22Rv1 (cell line): ENCODE measurements at regions not wholly inside any gene's neighbourhood (a gene's known extent, or its start where the extent isn't known, plus 50 kb on each side); places are given as distances from the start of the nearest gene placed in this dataset.

ENCODE experiments used
- CTCF ChIP-seq: fragments of 450-650 bp; IDR thresholded peaks from 2 replicates; pipeline ENCODE4 v1.5.1; 2017; ENCODE audit warnings: mild to moderate bottlenecking
- ZFX ChIP-seq: fragments of 450-650 bp; IDR thresholded peaks from 2 replicates; pipeline ENCODE4 v1.6.1; 2017; ENCODE audit warnings: antibody characterized with exemption, borderline replicate concordance

DNA sequence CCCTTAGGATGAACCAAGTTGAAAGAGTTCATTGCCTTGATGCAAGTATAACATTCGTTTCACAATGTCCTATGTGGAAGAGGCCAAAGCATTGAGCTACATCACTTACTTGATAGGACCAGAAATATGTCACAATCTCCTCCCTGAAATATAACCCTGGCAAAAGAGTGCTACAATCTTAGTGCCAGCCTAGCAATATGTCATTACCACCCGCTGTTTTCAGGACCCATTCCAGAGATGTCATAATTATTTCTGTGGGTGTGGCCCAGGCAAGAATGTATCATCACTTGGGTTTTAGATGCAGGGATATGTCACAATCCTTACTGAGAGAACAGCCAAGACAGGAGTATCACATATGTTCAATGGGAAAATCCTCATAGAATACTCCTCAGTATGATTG is 915.0 kb upstream of the AMELY start:
- TF ChIP-seq CTCF (no peak), ZFX (no peak)
